ENCODE measurements at regions not wholly inside any gene's neighbourhood (a gene's known extent, or its start where the extent isn't known, plus 50 kb on each side); places are given as distances from the start of the nearest gene placed in this dataset.

DNA sequence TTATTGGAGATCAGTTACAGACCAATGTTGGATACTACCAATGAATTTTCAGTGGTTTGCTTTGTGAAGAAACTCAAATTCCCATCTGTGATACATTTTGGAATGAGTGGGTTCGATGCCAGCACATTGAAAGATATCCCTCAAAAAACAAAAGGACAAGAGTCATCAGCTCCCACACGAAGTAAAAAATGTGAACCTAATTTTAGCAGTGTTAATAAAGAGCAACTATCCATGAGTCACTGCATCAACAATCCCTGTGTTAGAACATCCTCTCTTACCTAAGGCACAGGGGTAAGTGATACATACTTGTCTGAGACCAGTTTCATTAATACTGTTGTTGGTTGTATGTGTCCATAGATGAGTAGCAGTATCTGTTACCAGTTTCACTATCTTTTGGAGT is 551.8 kb upstream of the SOX11 start:
- Histone ChIP-seq H3K9me3 (ENCODE audit: low read depth, low read length) (no peaks in the 10 kb centered on the region), H3K27ac (ENCODE audit: low read depth, low read length) (no peak overlapping the region), H3K27me3 (ENCODE audit: insufficient read depth, low read length) (no peaks in the 10 kb centered on the region), H3K4me1 (ENCODE audit: insufficient read depth, low read length) (peaks cover 9% of the 10 kb centered on the region), H3K4me3 (ENCODE audit: insufficient read depth, low read length) (no peak overlapping the region), H3K36me3 (ENCODE audit: insufficient read depth, low read length) (no peaks in the 10 kb centered on the region), H3K4me2 (ENCODE audit: insufficient read depth, low read length) (no peak overlapping the region), H3K79me2 (ENCODE audit: insufficient read depth, low read length) (no peaks in the 10 kb centered on the region), H2AFZ (ENCODE audit: low read length) (no peak overlapping the region), H4K20me1 (ENCODE audit: insufficient read depth, low read length) (no peaks in the 10 kb centered on the region)
- peak; percentile 63 for DNase-seq (ENCODE audit: insufficient read length, low spot score, missing footprints)
- no peak for TF ChIP-seq CTCF (IDR thresholded peaks at IDR 0.05; ENCODE audit: extremely low read depth, low read depth, low read length)

- Histone ChIP-seq H3K9me3 (ENCODE audit: low read depth, low read length) (no peaks in the 10 kb centered on the region), H3K36me3 (ENCODE audit: insufficient read depth, low read length) (no peaks in the 10 kb centered on the region), H3K79me2 (ENCODE audit: insufficient read depth, low read length) (no peaks in the 10 kb centered on the region), H3K27me3 (ENCODE audit: insufficient read depth, low read length) (no peaks in the 10 kb centered on the region), H3K4me3 (ENCODE audit: insufficient read depth, low read length) (no peak overlapping the region), H3K4me2 (ENCODE audit: insufficient read depth, low read length) (no peak overlapping the region), H4K20me1 (ENCODE audit: insufficient read depth, low read length) (no peaks in the 10 kb centered on the region), H3K27ac (ENCODE audit: low read depth, low read length) (no peak overlapping the region), H2AFZ (ENCODE audit: low read length) (no peak overlapping the region), H3K4me1 (ENCODE audit: insufficient read depth, low read length) (peaks cover 9% of the 10 kb centered on the region)
- no peak for TF ChIP-seq CTCF (IDR thresholded peaks at IDR 0.05; ENCODE audit: extremely low read depth, low read depth, low read length)
- DNase-seq (ENCODE audit: insufficient read length, low spot score, missing footprints) = no peak
Observed at GRCh38 chr2:5144159-5144558, 548.0 kb upstream of the SOX11 start.

- peaks cover 6% of the 10 kb centered on the region for H3K4me1 ChIP-seq (ENCODE audit: insufficient read depth, low read length)
- no peak overlapping the region for H3K27ac ChIP-seq (ENCODE audit: low read depth, low read length)
Observed at GRCh38 chr2:5145053-5145452, 547.1 kb upstream of the SOX11 start.

DNA sequence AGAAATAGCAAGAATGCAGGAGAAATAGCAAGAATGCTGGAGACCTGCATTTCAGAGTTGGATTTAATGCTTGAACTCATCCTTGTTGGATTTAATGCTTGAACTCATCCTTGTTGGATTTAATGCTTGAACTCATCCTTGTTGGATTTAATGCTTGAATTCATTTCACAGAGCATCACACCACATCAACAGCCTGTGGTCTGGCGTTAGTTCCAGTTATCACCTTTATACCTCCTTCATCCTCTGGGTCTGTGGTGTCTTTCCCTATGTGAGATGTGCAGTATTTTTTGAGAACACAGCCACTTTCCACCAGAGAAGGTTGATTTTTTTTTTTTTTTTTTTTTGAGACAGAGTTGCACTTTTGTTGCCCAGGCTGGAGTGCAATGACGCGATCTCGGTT is 546.4 kb upstream of the SOX11 start:
- no peak overlapping the region for H3K4me3 ChIP-seq (ENCODE audit: insufficient read depth, low read length)
- H3K79me2 ChIP-seq (ENCODE audit: insufficient read depth, low read length) = no peaks in the 10 kb centered on the region
- no peak for DNase-seq (ENCODE audit: insufficient read length, low spot score, missing footprints)
- no peaks in the 10 kb centered on the region for H3K9me3 ChIP-seq (ENCODE audit: low read depth, low read length)
- no peak overlapping the region for H3K4me2 ChIP-seq (ENCODE audit: insufficient read depth, low read length)
- H3K36me3 ChIP-seq (ENCODE audit: insufficient read depth, low read length) = no peaks in the 10 kb centered on the region
- no peaks in the 10 kb centered on the region for H4K20me1 ChIP-seq (ENCODE audit: insufficient read depth, low read length)
- H3K27me3 ChIP-seq (ENCODE audit: insufficient read depth, low read length) = no peaks in the 10 kb centered on the region
- no peak overlapping the region for H3K27ac ChIP-seq (ENCODE audit: low read depth, low read length)
- no peak for TF ChIP-seq CTCF (IDR thresholded peaks at IDR 0.05; ENCODE audit: extremely low read depth, low read depth, low read length)
- peaks cover under 1% of the 10 kb centered on the region for H3K4me1 ChIP-seq (ENCODE audit: insufficient read depth, low read length)
- no peak overlapping the region for H2AFZ ChIP-seq (ENCODE audit: low read length)

More at GRCh38 chr2:5145053-5145452, 547.1 kb upstream of the SOX11 start:
- H3K79me2 ChIP-seq (ENCODE audit: insufficient read depth, low read length) = no peaks in the 10 kb centered on the region
- no peak overlapping the region for H3K4me2 ChIP-seq (ENCODE audit: insufficient read depth, low read length)
- no peaks in the 10 kb centered on the region for H4K20me1 ChIP-seq (ENCODE audit: insufficient read depth, low read length)
- no peak overlapping the region for H3K4me3 ChIP-seq (ENCODE audit: insufficient read depth, low read length)
- no peak overlapping the region for H2AFZ ChIP-seq (ENCODE audit: low read length)
- no peak for TF ChIP-seq CTCF (IDR thresholded peaks at IDR 0.05; ENCODE audit: extremely low read depth, low read depth, low read length)
- no peaks in the 10 kb centered on the region for H3K27me3 ChIP-seq (ENCODE audit: insufficient read depth, low read length)
- no peak for DNase-seq (ENCODE audit: insufficient read length, low spot score, missing footprints)
- H3K9me3 ChIP-seq (ENCODE audit: low read depth, low read length) = no peaks in the 10 kb centered on the region
- H3K36me3 ChIP-seq (ENCODE audit: insufficient read depth, low read length) = no peaks in the 10 kb centered on the region
